Left hindlimb (tissue), 1 donor: ENCODE measurements at regions not wholly inside any gene's neighbourhood (a gene's known extent, or its start where the extent isn't known, plus 50 kb on each side); places are given as distances from the start of the nearest gene placed in this dataset.
A peak's percentile ranks its signal among the peaks of the same experiment; 100 is the strongest.

Experiments
- DNase-seq: peaks from one replicate; pipeline ENCODE4 v3.0.0-alpha.2; 2018

DNA sequence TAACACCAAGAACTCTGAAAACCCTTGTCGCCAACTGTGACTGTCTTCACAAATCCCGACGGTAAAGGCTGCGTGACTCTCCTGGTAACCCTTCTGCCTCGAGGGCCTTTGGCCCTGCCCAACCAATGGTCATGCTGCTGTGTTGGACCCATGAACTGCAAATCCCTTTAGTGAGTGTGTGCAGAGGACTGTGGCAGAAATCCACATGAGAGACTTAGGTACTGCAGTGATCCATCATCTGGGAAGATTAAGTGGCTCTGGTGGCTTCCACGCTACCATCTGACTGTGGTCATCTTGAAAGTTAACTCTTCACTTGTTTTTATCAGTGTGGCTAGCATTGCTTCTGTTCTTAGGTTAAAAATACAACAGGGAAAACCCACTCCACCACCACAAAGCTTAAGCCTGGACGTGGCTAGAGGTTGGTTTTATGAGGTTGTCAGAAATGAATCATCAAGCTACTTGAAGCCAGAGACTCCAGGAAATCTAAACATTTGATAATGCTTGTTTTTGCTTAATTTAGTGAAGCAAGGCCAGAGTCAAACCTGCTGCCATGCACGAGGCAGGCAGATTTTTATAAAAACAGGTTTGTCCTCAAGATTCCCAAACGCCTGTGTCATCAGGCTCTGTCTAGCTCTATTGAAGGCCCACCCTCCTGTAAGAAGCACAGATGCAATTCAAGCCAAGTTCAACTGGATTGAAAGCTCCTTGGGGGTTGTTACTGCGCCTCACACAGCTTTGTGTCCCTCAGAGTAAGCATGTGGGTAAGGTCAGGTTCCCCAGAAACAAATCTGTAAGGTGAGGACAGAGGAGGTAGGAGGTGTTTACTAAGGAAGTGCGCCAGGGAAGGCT, 52.7 kb upstream of the ERCC6L2 start:
- no peak for DNase-seq

DNA sequence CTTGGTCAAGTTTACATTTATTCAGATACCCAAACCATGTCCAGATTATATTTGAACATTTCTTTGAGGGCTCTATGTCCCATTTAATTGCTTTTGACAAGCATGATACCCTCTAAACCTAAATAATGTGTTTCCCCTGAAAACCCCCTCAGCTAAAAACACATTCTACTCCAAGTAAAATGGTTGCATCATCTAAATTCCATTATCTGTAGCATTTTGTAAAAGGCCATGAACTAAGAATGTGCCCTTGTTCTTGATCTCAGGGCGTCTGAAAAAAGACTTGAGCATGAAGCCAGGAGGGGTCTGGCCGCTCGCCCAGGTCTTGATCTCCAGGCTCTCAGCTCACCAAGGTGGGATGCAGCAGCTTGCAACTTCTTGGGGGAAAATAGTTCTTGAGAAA, 53.5 kb upstream of the ERCC6L2 start:
- DNase-seq, result no peak

DNA sequence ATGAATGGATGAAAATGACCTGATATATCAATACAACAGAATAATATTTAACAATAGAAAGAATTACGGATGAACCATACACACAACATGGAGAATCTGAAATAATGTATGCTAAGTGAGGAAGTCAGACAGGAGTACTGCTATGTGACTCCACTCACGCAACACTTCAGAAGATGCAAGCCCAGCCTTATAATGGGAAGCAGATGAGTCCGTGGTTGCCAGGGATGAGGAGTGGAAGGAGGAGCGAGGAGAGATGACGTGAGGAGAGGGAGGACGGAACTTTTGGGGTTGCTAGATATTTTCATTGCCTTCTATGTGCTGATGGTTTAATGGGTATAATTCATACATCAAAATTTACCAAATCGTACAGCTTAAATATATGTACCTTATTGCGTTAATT, 55.4 kb upstream of the ERCC6L2 start:
- DNase-seq, result peak; percentile 40

DNA sequence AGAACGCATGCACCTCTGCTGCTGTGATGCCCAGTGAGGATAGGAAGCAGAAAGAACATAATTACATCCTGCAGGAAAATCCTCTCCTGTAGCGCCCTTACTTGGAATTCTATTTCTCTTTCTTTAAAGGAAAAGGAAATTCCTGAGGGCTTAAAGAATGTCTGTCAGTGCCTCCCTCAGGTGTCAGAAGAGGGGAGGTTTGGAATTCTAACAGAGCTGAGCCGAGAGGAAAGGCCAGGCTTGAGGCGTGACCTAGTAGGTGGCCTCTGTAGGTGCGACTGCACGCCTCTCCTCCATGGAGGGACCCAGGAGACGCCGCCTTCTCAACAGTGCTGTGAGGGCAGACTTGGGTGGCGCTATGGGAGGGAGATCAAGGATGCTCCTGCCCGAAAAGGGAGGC, 55.9 kb upstream of the ERCC6L2 start:
- DNase-seq, result no peak

DNA sequence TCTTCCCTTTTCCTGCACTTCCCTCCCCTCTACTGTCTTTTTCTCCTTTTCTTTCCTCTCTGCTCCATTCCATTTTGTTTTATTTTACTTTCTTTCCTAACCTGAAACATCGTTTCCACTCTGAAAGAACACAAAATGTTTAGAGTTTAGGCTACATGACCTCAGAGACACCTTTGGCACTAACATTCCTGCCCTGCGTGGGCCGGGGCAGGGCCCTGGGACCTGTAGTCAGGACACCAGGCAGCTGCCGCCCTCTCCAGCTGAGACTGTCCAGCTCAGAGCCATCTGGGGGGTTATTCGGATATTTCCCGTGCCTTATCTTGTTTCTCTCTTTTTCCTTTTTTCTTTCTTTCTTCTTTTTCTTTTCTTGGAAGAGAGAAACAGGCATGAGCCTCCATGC, 58.3 kb upstream of the ERCC6L2 start:
- no peak for DNase-seq

DNA sequence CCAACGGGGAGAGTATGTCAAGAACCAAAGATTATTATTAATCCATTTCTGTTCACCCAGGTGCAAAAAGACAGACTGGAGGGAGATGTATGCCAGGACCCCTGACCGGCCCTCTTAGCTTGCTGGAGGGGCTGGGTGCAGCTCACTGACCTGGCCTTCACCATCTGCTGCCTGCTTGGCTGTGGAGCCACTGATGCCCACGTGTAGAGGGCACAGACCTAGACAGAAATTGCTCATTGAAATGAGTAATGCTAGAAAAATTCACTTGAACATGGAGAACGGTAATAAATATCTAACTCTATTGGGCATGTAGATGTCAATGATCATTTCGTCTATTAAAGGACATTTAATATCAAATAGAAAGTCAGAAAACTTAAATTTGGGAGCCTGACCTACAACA, 58.8 kb upstream of the ERCC6L2 start:
- no peak for DNase-seq

DNA sequence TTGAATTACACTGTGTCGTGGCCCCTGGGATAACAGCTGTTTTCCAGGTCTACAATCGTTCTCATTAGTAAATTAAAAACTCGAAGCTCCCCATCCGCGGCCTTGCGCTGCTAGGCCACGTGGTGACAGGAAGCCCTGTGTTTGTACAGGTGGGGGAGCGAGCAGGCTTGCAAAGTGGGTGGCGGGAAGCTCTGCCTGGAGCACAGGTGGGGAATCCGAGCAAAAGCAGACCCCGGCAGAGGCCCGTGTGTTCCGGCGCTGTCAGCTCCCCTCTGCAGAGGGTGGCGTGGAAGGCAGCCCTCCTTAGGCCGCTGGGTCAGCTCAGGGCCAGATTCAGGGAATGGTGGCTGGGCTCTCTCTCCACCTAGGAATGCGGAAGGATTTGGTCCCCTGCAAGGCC, 59.5 kb upstream of the ERCC6L2 start:
- no peak for DNase-seq

DNA sequence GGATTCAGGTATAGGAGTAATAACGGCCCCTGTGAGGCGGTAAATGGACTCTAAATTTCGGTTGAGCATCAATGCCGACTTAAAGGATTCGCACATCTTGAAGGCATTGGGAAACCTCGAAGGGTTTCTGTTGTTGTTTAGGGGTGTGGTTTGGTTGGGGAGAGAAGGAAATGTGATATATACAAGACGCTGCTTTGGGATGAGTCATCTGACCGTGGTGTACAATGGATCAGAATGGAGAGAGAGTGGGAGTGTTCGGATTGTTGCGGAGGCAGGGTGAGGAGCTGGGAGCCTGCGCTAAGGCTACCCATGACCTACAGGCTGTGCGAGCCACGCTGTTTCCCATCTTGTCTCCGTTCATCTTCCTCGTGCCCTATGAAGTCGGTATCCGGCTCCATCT, 60.4 kb upstream of the ERCC6L2 start:
- DNase-seq, result no peak

DNA sequence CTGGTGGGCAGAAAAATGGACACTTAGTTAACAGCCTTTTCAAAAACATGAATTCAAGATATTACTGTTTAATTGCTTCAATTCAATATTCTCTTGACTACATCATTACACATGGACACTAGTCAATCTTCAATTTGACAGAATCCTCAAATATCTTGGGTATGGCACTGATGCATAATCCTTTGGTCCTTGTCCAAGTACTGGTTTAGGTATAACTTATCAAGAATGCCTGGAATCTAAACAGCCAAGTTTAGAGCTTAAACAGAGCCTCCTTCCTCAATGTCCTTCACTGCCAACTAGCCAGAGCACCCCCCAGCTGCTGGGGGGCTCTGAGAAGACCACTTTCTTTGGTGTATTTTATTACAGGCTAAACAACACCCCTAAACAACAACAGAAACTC, 61.6 kb upstream of the ERCC6L2 start:
- no peak for DNase-seq

DNA sequence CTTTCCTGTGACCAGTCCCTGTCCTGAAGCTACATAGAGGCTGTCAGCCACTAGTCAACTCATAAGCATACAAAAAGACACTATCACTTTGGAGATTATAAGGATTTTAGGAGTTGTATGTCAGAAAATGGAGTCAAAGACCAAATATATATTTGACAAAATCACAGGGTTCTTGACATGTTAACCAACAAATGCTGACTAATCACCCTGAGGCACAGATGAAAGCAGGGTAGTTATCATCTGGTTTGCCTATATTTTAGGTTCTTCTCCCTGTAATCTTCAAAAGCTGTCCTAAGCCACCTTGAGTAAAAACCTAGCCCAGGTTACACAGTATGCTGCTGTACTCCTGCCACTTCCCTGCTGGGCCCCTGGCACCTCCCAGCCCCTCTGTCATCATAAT, 64.7 kb upstream of the ERCC6L2 start:
- no peak for DNase-seq

DNA sequence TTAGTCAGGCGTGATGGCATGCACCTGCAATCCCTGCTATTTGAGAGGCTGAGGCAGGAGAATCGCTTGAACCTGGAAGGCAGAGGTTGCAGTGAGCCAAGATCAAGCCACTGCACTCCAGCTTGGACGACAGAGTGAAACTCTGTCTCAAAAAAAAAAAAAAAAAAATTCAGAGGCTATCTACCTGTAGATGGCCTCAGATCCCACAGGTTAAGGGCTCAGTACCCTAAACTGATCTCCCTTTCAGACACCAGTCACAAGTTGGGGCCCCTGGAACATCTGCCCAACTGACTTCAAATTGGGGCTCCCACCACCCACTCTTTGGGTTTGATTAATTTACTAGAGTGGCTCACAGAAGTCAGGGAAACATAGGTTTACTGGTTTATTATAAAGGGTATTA, 65.4 kb upstream of the ERCC6L2 start:
- no peak for DNase-seq

DNA sequence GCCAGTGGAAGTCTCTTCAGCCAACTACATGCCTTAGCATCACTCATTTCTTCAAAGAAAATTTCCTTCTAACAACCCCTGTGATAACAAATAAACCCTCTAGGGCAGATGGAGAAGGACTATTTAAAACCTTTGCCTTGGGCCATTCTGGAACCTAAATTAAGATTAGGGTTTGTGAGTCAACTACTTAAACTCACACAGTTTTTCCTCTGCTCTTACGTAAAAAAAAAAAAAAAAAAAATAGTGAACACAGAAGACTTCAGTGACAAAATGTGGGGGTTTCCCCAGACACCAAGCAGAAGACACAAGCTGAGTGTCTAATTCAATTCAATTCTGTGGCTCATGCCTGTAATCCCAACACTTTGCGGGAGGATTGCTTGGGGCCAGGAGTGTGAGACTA, 65.8 kb upstream of the ERCC6L2 start:
- DNase-seq, result no peak

DNA sequence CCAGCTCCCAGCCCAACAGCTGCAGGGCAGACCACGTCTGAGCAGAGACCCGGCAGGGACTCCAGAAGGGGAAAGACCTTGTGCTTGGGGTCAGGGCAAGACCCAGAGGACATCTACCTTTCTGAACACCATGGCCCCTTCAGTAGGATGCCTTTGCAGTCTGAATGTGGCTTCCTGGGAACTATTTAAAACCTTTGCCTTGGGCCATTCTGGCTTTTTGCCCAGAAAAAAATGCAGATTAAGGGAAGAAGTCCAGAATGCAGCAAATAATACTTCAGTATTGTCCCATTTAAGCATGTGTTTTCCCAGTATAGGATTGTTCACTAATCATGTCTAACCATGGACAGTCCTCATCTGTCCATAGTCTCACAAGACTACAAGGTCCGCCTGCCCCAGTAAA, 67.5 kb upstream of the ERCC6L2 start:
- DNase-seq, result no peak

DNA sequence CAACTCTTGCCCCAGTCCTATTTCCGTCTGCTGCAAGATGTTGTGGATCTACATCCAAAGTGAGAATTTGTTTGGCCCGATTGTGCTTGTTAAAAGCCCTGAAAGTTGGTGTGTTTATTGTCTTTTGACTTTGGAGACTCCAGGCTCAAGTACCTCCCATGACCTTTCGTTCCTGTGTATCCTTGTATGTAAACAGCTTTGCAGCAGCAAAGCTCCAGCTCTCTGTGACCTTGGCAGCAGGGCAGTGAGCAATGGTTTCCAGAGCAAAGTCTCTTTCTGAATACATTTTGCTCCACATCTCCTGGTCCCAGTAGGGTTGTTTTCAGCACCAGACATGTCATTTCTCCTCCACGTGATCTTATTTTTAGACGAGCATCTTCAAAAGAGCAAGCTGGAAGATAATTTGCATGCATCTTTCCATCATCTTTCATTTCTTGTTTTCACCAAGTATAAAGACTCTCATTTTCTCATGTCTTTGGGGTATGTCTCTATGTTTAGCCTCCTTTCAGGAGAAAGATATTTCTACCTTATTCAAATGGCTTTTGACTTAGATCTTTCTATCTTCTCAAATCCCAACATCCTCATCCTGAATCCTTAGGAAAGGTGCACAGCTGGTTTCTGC, 68.1 kb upstream of the ERCC6L2 start:
- DNase-seq, result no peak

DNA sequence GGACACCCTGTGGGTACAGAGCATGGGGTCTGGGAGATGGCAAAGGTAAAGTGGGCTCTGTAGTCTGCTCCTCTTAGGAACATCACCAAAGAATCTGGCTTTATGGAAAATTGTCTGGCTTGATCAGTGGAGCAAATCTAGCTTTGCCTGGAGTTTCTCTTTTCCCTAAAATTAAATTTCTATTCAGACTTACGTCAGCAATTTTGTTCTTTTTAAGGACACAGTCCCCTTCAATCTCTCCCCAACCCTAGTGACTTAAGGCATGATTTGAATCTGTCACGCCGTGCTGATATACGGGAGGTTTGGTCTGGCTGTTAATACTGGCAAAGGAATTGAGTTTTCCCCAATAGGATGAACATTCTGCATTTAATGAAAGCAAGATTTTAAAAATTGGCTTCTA, 72.3 kb upstream of the ERCC6L2 start:
- no peak for DNase-seq

DNA sequence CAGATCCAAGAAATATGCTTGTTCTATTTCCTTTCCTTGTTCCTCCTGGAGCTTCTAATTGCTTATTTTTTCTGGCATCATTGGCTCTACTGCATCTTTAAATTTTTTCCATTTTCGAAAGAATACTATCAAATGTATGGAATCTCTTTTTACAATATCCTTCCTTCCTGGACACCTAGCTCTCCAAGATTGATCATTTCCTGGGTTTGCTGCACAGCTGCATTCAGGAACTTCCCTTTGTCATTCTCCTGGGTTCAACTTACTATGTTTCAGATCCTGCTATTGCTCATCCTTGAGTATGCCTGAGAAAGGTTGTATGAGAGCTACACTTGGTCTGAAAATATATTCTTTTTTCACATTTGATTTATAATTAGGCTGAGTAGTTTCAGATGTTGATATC, 73.7 kb upstream of the ERCC6L2 start:
- DNase-seq, result no peak

DNA sequence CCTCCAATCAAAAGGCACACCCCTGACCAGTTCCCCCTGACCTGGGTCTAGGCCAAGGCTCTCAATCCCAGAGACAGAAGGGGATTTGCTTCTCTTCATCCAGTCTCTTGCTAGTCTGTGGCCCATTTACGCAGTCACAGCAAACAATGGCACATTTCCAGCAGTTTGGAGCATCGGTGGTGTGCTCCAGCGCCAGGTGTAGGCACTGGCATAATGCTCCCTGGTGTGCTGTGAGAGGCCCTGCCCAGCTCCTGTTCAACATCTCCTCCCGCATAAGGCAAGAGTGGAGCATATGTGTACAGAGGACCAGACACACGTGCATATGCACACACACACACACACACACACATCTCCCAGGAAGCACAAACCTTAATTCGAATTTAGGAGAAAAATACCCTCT, 79.5 kb upstream of the ERCC6L2 start:
- DNase-seq, result no peak

DNA sequence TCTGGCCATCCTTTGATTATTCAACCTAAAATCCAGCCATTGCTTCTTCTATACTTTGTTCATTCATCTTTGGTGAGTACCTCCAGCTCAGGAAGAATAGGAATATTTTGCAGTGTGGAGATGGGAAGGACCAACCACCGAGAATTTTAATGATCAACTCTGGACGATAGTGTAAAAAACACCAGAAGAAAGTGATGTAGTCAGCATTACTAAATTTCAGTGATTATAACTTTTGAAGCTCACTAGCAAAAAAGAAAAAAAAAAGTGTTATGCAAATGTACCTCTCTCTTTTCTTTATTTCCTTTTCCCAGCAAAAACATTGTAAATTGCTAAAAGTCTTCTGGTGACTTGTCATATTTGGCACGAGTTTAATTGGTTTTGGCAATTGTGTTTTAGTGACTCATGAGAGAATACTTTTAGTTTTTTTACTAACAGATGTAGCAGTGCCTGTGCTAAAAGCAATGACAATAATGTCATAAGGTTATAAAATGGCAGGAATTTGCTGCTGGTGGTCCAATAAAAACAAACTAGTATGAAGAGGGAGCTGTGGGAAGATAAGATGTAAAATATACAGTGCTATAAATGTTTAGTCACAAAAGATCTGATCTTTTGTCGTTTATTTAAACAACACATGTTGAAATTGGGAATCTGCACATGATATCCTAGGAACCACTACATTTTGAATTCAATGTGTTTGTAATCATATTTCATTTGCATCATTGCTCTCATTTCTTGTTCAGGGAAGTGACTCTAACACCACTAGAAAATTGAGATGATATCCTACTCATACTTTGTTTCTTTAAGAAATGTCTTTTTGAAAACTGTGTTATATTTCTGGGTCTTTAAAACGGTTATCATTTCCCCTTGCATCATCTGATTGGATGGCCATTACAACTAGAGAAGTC, 81.3 kb upstream of the ERCC6L2 start:
- DNase-seq, result no peak

DNA sequence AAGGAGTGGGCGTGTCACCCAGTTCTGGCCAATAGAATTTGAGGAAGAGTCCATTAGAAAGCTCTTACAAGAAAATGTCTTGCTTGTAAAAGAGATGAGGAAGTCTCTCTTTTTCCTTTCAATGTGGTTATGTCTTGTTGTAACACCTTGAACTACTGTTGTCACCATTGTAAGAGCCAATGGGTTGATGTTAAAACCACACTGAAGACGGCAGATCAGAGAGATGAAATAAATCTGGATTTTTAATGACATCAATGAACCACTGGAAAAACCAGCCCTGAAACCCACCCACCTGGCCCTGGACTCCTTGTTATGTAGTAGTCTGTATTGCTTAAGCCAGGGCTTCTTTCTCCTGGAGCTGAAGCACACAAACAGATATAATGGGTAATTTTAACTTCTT, 83.8 kb upstream of the ERCC6L2 start:
- DNase-seq, result no peak

DNA sequence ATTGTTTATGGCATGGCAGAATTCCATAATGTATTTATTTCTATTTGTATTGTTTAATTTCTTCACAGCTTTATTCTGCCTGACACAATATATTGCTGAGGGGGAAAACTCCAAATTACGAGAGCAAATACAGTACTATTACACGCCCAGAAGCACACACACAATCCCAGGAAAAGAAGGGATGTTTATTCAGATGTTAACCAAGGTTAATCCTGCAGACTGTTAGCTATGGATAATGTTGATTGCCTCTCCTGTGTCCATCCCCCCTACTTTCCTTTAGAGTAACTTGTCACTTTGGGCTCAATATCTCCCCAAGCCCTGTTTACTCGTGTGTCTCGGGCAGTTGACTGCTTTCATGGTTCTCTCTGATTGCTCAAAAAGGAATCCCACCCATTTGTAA, 84.2 kb upstream of the ERCC6L2 start:
- DNase-seq, result no peak

DNA sequence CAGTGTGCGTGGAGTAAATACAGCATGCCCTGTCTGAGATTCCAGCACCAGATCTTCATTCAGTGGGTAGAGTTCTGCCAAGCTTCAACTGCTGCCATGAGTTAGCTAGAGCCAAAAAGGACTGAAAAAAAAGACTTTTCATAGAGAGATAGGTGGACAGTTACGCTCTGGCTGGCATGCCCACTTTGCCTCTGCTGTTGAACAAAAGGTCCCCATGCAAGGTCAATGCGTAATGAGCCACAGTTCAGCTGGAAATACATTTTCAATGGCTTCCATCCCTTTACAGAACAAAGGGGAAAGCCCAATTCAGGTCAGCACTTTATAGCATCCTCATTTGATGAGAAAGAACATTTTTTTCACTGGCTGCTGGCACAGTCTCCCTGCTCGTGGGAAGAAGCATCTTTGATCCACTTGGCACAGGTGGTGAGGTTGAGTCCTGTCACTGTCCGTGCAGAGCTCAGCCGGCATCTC, 86.9 kb upstream of the ERCC6L2 start:
- DNase-seq, result no peak

DNA sequence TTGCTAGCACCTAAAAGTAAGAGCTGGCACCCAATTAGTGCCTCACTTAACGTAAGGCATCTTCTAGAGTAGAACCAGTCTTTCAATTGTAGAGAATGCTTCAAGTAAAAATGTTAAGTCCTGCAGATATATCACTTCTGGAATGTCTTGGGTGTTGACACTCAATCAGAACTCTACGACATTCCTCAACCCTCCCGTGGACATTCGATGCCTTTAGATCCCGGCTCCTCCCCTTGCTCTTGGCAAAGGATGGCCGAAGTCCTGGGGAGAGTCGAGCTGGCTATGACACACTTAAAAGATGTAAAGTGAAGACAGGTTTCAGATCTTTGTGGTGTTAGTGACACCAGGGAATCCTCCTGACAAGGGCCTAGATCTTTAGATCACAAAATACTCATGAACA, 87.5 kb upstream of the ERCC6L2 start:
- DNase-seq, result no peak

DNA sequence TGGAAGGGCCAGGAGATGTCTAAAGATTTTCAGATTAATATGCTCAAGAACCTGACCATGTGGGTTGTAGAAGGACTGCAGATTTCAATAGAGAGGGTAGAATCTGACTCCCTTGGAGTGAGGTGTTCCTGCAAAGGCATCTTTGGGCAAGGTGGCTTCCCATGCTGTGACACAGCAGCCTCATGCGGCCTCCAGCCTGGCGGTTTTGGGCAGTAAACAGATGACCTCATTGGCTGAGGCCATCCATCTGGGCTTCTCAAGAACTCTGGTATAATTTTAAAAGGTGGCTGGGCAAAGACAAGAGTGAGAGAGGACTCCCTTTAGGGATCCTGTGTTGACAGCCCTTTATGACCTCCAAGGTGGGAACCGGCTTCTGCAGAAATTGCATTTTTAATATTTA, 90.3 kb upstream of the ERCC6L2 start:
- no peak for DNase-seq

DNA sequence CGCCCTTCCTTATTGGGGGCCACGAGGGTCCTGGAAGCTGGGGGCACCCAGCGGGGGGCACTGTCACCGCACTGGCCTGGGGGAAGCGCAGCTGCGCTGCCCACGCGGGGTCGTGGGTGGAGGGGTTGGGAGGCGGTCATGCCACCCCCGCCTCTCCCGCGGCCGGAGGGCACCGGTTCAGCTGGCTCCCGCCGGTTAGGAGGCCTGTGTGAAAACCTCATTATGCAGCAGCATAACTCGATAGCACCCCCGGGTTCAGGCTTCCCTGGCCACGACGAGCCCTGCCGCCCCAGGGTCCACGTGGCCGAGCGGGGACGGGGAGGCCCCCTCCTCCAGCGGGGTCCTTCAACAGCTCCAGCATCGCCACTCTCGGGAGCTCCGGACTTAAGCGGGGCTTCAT, 91.2 kb upstream of the ERCC6L2 start:
- no peak for DNase-seq
